ENCODE measurements at regions not wholly inside any gene's neighbourhood (a gene's known extent, or its start where the extent isn't known, plus 50 kb on each side); places are given as distances from the start of the nearest gene placed in this dataset.

GRCh38 chr4:129905256-129905655 lies 809.3 kb downstream of the C4orf33 start:
- H2AFZ ChIP-seq (replicated peaks; ENCODE audit: low read length, poor library complexity) = no peak overlapping the region
- no peak overlapping the region for H2BK20ac ChIP-seq (ENCODE audit: low read depth, low read length)
- H3K27me3 ChIP-seq (ENCODE audit: control insufficient read depth, insufficient read depth, low read length) = no peaks in the 10 kb centered on the region
- H2BK120ac ChIP-seq (ENCODE audit: low read depth, low read length) = no peak overlapping the region
- no peak overlapping the region for H3K23ac ChIP-seq (ENCODE audit: low read depth, low read length)
- intact Hi-C loops (cut with micrococcal nuclease) (no loop called here), dilution Hi-C loops (cut with HindIII; ENCODE audit: low sequenced_read_pairs, unreplicated experiment) (no loop called here), in situ Hi-C loops (cut with MboI; ENCODE audit: low sequenced_read_pairs) (no loop called here)
- ChIA-PET POLR2A (ENCODE audit: unreplicated experiment) (no interaction called here), CTCF (no interaction called here)
- no peak overlapping the region for H2AK5ac ChIP-seq (ENCODE audit: low read depth, low read length)
- H3K18ac ChIP-seq (ENCODE audit: low read depth, low read length) = no peak overlapping the region
- H3K36me3 ChIP-seq (ENCODE audit: control insufficient read depth, insufficient read depth, low read length) = no peaks in the 10 kb centered on the region
- no peaks in the 10 kb centered on the region for H3K79me1 ChIP-seq (ENCODE audit: low read depth in 1 of 2, low read length in 2 of 2)
- TF ChIP-seq, protein P1, sequence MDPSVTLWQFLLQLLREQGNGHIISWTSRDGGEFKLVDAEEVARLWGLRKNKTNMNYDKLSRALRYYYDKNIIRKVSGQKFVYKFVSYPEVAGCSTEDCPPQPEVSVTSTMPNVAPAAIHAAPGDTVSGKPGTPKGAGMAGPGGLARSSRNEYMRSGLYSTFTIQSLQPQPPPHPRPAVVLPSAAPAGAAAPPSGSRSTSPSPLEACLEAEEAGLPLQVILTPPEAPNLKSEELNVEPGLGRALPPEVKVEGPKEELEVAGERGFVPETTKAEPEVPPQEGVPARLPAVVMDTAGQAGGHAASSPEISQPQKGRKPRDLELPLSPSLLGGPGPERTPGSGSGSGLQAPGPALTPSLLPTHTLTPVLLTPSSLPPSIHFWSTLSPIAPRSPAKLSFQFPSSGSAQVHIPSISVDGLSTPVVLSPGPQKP (IDR thresholded peaks at IDR 0.05; ENCODE audit: borderline replicate concordance, low read depth, low read length) = no peak
- H4K20me1 ChIP-seq (ENCODE audit: insufficient read depth, low read length) = no peaks in the 10 kb centered on the region
- H3K4ac ChIP-seq (ENCODE audit: low read depth, low read length) = no peak overlapping the region
- H2BK15ac ChIP-seq (ENCODE audit: low read depth, low read length) = no peak overlapping the region
- no CpG with 5 or more reads among the region's 1 CpG for WGBS, 2 experiments (ENCODE audit: extremely low coverage in 2 of 2, insufficient read length in 1 of 2)
- no peaks in the 10 kb centered on the region for H3K4me1 ChIP-seq (ENCODE audit: control insufficient read depth, insufficient read depth, low read length)
- H4K5ac ChIP-seq (ENCODE audit: low read depth, low read length) = no peak overlapping the region
- DNase-seq = no peak
- H2BK5ac ChIP-seq (ENCODE audit: low read depth, low read length, poor library complexity, severe bottlenecking) = no peak overlapping the region
- no peak overlapping the region for H4K91ac ChIP-seq (ENCODE audit: insufficient read depth, low read depth, low read length)
- no peaks in the 10 kb centered on the region for H3K9me1 ChIP-seq (ENCODE audit: insufficient read depth, low read length)
- H3K9me3 ChIP-seq (ENCODE audit: control insufficient read depth, insufficient read depth, low read length) = peaks cover 21% of the 10 kb centered on the region
- H3K4me2 ChIP-seq (ENCODE audit: low read depth, low read length) = no peak overlapping the region
- no peak overlapping the region for H3K4me3 ChIP-seq (ENCODE audit: insufficient read depth, low read depth, low read length)
- no peak overlapping the region for H3K14ac ChIP-seq (replicated peaks; ENCODE audit: low read depth, low read length)
- no peak overlapping the region for H4K8ac ChIP-seq (ENCODE audit: low read depth in 2 of 2, low read length in 2 of 2)
- H3K9ac ChIP-seq (ENCODE audit: low read depth, low read length) = no peak overlapping the region
- no peak overlapping the region for H2AK9ac ChIP-seq (replicated peaks; ENCODE audit: low read depth, low read length, poor library complexity)
- H3K56ac ChIP-seq (ENCODE audit: extremely low read depth, insufficient read depth, low read length) = no peak overlapping the region
- H3K27ac ChIP-seq (ENCODE audit: insufficient read depth, low read length) = no peak overlapping the region
- BruUV-seq (replicated peaks) = no TSS peak
- no peak for ATAC-seq (ENCODE audit: low read depth)

Measured in IMR-90 (cell line).